Astrocyte of the cerebellum (primary cell): ENCODE measurements at regions not wholly inside any gene's neighbourhood (a gene's known extent, or its start where the extent isn't known, plus 50 kb on each side); places are given as distances from the start of the nearest gene placed in this dataset.

Experiments used
- DNase-seq: peaks from one replicate; pipeline ENCODE4 v3.0.0-alpha.2; 2011; ENCODE audit warnings: low read depth
- H3K4me3 ChIP-seq: 2 replicates; pipeline ENCODE4 v1.5.1; 2011; ENCODE audit warnings: mild to moderate bottlenecking, low read depth, low read length, moderate library complexity
- CTCF ChIP-seq: IDR thresholded peaks from 2 replicates; pipeline ENCODE4 v1.5.1; 2012; ENCODE audit warnings: low read length, low read depth, moderate library complexity, mild to moderate bottlenecking; ENCODE audit errors: missing control alignments
- in situ Hi-C: cut with HindIII; loops from 2 replicates; pipeline ENCODE4 v1.10.0; 2017; ENCODE audit warnings: low sequenced_read_pairs

GRCh38 chr6:75546381-75546780, 52.8 kb upstream of the FILIP1 start:
- TF ChIP-seq CTCF, result no peak
- in situ Hi-C loops, result loop anchor here (25.0 kb wide), 1 partner anchor 284 kb away; no protein-coding TSS in a partner anchor
- no peak overlapping the region for H3K4me3 ChIP-seq
- DNase-seq, result peak; percentile 12

GRCh38 chr6:75550544-75551167, 51.0 kb upstream of the SENP6 start:
- DNase-seq, result peak; percentile 49
- in situ Hi-C loops, result no loop called here
- no peak for TF ChIP-seq CTCF
- no peak overlapping the region for H3K4me3 ChIP-seq

GRCh38 chr6:75551367-75551952, 50.2 kb upstream of the SENP6 start:
- no peak for TF ChIP-seq CTCF
- H3K4me3 ChIP-seq, result no peak overlapping the region
- no peak for DNase-seq
- in situ Hi-C loops, result no loop called here
